ENCODE measurements at regions not wholly inside any gene's neighbourhood (a gene's known extent, or its start where the extent isn't known, plus 50 kb on each side); places are given as distances from the start of the nearest gene placed in this dataset.
A peak's percentile ranks its signal among the peaks of the same experiment; 100 is the strongest.
"Not testable (repeated sequence)": the region's sequence is repeated elsewhere in the genome, so short reads cannot be mapped to it uniquely, and the experiment has no call there.

DNA sequence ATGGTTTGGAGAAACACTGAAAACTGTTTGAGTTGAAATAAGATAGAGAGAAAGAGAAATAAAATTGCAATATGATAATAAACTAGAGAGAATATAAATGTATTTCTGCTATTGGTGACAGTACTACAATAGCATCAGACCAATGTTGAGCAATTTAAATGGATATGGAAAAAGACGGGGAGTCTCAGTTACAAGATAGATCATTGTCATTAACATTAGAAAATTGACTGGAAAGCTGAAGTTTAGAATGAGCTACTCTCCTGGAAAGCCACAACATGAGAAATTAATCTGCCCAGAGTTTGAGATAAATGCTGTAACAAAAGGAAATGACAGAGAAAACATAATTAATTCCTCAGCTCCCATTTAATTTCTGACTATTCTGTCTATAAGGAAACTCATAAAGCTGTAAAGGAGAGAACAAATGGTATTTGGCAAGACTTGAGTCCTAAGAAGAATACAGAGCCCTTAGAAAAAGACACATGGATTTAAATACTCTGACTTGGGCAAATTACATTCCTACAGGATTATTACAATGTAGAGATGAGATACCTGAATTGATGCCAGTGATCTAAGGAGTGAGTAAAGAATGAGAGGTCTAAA, 624.5 kb upstream of the CHD1 start:
- no peak for ATAC-seq

DNA sequence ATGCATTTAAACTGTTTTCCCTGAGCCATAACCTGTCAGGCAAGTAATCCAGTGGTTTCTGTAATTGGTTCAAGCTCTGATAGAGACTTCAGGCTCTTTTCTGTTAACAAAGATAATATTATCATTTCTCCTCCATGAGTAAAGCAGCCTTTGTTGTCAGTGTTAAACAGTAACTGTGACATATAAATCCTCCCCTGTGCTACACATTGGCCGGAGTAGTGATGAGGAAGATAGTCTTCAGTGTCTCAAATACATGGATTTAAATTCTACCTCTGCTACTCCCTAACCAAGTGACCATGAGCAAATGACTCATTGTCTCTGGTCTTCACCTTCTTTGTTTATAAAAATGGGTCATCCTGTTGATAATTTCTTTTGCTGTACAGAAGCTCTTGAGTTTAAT, 615.5 kb upstream of the CHD1 start:
- no peak for ATAC-seq

DNA sequence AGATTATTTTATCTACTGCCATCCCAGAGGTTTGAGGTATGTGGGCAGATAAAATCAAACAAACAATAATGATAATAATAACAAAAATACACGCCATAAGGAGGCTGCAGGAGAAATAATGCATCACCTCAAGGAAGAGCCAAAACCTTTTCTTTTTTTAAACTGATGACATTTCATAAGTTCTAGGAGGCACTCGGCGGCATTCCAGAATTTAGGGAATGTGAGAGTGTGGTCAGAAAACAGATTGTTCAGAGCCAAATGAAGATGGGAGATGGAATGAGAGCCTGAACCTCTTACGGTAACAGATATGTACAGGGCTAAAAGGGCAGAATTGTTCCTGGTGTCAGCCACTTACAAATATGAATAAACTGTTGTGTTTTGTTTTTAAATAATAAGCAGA, 615.0 kb upstream of the CHD1 start:
- ATAC-seq: no peak

DNA sequence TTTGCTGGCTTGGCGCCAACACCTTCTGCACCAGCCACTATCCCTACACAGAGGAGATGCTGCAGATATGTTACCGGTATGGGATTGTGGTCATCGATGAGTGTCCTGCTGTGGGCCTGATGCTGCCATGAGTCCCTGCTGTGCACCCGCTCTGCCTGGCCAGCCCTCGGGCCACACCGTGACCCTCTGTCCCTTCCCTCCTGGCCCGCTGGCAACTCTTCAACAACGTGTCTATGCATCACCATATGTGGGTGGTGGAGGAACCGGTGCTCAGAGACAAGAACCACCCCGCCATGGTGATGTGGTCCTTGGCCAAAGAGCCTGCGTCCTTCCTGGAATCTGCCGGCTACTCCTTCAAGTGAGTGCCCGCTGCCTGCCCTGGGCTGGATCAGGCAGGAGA, 605.4 kb upstream of the CHD1 start:
- ATAC-seq: not testable (repeated sequence)

DNA sequence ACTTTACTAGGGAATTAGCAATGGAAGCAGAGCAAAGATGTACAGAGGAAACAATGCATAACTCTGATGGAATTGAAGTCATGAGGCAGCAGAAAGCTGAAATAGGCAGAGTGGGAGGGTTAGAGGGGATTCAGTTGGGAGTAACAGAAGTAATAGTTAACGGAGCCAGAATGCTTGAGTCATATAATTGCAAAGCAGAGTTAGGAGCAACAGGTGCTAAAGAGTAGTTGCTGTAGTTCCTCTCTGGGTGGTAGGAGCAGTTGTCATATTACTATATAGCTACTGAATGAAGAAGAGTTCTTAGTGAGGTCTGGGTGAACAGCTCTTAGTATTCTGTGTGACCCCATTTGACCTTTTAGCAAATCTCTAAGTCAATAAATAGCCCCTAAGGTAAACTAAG, 592.9 kb upstream of the CHD1 start:
- not testable (repeated sequence) for ATAC-seq

DNA sequence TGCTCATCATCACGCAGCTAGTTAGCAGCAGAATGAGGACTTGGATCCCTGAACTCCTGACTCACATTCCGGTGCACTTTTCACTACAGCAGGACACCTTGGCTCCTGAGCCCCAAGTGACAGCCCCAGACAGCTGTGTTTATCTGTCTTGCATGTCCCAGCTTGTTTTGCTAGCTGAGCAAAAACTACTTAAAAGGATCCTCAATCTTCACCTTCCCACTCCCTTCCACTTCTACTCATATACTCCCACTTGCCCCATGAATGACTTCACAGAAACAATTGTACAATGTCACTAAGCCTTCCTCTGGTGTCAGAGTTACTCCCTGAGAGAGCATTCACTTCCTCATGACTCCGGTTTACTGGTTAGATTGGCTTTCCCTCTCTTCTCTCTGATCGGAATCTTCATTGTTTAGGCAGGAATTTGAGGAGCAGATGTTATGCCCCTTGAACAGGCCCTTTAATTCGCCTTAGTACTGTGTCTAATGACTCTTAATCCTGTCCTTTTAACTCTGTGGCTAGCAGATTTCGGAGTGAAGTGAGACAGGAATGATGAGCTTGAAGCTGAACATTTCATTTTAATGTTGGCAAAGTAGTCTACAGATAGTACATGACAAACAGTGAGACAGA, 587.2 kb upstream of the CHD1 start:
- ATAC-seq: not testable (repeated sequence)

DNA sequence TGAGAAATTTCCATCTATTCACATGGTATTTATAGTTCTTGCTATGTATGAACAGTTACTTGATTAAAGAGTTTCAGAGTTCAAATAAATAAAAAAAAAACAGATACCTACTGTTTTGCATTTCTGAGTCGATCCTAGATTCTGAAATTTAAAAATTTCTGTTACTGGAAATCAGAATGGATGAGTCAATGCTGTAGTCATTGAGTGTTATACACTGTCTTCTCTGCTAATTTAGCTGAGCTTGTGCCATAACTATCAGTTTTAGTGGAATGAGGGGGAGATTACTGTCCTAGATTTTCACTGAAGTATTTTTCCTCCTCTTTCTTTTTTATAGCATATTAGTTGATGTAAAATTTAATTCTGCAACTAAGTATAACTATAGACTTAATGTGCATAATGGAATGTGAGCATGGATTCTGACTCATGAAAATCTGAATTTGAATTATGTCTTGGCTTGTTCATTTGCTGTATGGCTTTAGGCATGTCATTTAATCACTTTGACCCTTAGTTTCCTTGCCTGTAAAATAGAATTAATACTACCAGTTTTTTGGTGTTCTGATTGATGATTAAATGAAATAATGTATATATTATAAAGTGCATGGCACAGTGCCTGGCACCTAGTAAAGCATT, 581.5 kb upstream of the CHD1 start:
- ATAC-seq: not testable (repeated sequence)

DNA sequence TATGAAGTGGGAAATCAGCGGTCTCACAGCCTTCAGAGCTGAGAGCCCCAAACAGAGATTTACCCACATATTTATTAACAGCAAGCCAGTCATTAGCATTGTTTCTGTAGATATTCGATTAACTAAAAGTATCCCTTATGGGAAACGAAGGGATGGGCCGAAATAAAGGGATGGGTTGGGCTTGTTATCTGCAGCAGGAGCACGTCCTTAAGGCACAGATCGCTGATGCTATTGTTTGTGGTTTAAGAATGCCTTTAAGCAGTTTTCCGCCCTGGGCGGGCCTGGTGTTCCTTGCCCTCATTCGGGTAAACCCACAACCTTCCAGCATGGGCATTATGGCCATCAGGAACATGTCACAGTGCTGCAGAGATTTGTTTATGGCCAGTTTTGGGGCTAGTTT, 580.3 kb upstream of the CHD1 start:
- ATAC-seq: not testable (repeated sequence)

DNA sequence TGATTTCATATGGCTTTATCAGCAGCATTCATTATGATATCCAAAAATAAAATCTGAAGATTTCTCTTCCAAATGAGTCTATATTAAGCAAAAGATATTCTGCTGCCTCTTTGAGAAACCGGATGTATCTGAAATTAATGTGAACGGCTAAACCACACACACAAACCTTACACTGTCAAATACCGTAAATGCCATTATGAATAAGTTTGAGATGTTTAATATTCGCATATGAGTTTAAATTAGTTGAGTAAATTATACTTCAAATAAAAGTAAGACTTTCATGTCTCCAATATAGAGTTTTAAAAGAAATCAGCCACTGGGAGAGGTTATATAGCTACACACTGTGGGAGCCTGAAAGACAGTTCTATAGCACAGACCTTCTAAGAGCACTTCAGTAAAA, 566.6 kb upstream of the CHD1 start:
- not testable (repeated sequence) for ATAC-seq

DNA sequence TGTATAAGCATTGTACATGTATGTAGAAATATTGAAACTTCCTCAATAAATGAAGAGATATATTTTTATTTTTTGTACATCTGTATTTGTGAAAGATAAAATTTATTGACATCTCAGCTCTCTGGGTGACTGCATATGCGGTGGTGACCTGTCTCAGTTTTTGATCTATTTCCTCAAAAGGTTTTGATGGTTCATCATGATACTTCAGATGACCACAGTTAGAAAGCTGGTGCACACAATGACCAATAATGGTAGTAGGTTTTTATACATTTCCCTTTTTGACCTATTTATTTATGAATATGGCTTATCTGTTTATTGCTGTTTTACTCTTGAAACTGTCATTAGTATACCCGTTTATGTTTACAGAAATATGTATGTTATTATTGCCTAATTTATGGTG, 549.6 kb upstream of the CHD1 start:
- not testable (repeated sequence) for ATAC-seq

DNA sequence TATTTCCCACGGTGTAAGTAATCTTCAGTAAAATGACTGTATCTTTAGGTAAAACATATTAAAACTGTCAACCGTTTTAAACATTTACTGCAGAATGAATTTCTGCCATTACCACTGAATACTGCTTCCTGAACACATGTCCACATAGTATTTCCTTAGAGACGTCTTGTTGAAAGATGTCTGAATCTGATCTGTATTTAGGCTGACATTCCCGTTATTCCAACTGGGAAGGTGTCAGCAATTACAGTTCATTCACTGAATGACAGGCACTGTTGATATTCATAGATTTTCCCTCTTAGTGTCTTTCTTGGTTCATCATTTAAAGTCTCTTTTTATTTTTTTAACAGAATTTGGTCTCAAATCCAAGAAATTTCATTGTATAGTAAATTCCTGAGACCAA, 544.5 kb upstream of the CHD1 start:
- not testable (repeated sequence) for ATAC-seq

DNA sequence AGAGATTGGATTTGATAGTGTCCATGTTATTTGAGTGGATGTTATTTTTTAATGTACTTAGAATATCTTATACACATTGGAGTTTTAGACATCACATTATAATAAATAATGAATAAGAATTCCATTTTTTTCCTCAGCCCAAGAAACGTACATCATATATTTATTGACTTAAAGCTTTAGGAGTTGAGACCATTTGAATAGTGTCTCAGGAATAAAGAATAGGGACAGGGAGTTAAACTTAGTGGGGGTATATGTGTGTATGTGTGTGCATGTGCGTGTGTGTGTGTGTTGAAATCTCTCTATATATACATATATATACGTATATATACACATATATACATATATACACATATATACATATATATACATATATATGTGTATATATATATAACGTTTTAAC, 542.9 kb upstream of the CHD1 start:
- not testable (repeated sequence) for ATAC-seq

DNA sequence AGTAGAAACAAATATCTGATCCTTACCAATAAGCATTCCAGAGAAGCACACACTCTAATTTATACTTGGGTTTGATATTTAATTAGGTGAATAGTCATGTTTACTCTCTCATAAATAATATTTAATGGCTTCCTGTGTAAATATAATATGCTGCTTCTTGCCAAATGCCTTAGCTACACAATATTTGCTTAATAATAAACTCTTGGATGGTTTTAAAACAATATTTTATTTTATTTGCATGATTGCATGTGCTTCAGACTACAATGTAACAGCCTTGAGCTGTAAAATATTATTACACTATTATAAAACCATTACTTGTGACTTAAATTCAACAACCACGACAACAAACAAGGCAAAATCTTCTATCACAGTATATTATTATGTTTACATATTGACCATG, 542.4 kb upstream of the CHD1 start:
- not testable (repeated sequence) for ATAC-seq

DNA sequence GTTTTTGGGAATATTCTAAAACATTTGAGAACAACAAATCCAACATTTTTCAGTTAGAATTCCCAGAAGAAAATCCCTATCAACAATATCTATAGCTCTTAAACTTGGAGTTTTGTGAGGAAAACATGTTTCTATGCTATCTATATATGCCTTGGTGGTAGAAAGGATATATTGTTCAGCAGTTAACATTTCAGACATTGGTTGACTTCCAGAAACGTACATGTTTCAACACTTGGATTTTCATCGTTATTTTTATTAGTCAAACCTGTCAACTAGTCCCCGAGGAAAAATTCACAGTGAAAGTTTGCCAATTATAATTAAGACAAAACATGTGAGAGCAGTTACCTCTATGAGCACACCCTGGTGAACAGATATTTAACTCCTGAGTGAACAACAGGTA, 541.8 kb upstream of the CHD1 start:
- ATAC-seq: not testable (repeated sequence)

DNA sequence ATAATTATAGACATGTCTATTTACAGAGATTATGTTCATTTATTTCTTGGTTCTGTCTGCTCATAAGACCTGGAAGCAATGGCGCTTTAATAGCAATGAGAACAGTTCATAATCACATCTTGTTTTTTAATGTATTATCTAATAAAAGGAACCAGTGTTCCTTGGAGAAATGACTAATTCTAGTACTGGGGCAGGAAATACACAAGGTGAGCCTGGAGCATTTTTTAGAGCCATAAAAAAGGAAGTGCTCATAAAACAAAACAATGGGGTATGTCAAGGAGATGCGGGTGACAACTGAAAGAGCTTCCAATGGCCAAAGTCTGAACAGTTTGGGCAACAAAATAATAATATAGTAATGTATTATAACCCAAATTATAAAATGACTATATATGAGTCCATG, 531.9 kb upstream of the CHD1 start:
- no peak for ATAC-seq

DNA sequence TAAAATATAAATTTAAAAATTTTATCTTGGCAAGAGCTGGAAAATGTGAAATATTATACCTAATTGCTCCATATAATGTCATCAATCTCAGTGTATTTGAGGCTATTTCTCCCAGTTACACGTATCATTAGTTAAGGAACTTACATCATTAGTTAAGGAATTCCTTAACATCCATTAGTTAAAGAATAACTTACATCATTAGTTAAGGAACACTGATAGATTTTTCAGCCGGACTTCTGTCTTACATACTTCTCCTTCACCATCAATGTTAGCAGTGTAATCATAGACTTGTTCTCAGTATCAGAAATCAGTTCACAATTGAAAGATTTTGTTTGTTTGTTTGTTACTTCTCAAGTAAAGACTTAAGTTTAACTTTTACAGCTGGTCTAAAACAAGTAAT, 524.4 kb upstream of the CHD1 start:
- no peak for ATAC-seq

DNA sequence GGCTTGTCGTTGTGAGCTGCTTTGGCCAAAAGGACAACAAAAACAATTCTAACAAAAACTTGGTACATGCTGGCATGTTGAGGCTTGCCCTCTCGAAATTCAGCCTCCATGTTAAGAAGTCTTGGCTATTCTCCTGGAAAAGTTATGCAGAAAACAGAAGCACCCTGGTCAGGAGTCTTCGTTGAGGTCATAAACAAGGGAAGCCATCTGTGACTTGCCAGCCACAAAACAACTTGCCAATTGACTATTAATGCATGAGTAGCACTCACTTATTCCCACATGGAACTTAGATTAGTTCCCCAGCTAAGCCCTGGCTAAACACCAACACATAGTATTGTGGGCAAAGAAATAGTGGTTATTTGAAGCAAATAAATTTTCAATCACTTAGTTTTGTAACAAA, 521.0 kb upstream of the CHD1 start:
- ATAC-seq: no peak

DNA sequence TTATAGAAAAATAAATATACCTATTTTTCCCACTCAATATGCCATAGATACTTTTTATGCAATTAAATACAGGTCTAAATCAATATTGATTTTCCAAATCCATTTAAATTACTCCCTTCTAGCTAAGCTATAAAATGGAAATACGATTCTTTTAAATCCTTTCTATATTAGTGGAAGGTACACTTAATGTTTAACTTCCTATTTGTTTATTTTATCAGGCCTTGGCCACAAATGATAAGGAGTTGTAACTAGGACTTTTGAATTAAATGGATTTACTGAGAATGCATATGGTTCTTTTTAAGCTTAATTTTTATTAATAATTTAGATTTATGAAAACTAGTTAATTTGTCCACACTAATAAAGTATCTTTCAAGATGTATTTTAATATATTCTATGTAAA, 517.0 kb upstream of the CHD1 start:
- no peak for ATAC-seq

DNA sequence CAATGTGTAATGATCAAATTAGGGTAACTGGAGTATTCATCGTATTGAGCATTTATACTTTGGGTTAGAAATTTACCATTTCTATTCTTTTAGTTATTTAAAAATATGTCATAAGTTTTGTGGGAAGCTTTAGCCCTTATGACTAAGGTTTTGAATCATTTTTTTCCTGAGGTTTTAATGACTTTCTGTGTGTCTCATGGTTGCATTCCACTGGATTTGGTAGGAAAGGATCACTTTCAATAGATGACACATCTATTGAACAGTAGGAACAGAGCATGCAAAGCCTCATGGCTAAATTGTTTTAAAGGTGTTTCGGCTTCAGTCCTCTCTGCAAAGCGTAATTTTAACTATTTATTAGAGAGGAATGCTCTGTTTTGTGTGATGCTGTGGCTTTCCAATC, 512.4 kb upstream of the CHD1 start:
- ATAC-seq: no peak

DNA sequence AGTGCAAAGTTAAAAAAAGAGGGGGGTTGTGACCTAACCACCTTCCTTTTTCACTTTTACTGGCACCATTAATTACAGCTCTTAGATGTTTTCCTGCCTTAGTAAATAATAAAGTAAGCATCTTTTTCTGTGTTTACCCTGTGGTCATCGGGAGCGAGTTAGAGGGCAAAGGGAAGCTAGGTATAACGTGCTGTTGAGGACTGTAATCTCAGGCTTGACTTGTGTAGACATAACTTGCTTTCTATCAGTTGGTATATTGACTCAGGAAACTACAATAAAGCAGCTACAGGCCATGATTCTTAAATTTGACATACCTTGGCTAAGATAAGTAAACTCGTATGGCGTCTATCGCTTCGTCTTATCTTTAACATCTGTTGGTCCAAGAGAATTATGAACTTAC, 509.8 kb upstream of the CHD1 start:
- ATAC-seq: no peak

DNA sequence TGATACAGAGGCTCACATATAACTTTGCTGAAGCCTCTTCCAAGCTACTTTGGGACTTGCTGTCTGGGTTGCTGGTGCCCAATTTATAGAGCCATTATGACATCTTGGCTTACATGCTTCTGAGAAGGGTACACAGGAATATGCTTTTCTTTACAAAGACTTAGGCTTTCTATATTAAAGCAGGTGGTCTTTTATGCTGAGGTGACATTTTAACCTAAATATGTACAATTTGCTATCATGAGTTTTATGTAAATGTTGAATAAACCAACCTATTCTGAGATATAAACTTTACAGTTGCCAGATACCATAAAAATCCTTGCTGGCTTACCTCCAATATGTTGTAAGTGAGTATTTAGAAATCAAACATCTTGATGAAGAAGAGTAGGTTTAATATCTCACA, 509.2 kb upstream of the CHD1 start:
- no peak for ATAC-seq

DNA sequence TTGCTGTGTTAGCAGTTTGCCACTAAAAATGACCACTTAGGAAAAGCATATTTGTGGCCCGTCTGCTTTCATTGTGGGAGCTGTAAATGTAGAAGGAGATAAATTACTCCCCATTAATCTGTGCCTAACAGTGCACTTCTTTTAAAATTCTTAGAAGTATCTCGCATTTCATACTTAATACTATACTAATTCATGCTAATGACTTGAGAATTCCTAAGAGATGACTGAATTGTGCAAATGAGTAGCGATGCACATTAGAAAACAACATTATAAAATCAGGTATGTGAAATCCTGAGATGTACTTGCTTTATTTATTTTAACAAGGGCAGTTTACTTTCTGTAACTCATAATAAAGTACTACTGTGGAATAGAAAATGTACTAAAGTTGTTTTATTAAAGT, 494.6 kb upstream of the CHD1 start:
- ATAC-seq: not testable (repeated sequence)

DNA sequence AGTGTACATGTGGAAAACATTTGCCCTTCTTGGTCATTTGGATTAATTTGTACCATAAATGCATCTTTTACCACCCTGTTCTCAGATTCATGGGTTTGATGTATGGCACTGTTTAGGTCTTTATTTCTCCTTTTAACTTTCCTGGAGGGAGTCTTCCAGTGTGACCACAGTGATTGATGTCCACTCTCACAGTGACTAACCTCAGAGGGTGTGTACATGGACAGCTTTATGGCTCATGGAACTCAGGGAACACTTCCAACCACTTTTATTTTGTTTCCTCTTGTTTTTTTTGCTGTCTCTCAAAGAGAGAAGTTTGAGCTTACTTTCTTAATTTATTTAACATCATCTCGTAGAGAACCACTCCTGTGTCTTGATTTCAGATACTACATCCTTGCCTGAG, 489.8 kb upstream of the CHD1 start:
- not testable (repeated sequence) for ATAC-seq

DNA sequence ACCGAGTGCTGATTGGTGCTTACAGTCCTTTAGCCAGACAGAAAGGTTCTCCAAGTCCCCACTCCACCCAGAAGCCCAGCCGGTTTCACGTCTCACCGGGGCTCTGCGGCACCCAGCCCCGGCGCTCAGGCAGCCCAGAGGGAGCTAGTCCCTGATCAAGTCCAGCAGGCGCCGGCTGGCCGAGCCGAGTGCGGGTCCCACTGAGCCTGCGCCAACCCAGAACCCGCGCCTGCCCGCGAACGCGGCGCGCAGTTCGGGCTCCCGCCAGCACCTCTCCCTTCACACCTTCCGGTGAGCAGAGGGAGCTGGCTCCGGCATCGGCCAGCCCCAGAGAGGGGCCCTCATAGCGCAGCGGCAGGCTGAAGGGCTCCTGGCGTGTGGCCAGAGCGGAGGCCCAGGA, 481.6 kb upstream of the CHD1 start:
- peak in 1 of 2 donors; percentile 17 for ATAC-seq

All from activated CD4-positive, CD25-positive, alpha-beta regulatory T cell treated with anti-CD3 and anti-CD28 coated beads, Interleukin-2, amount 50 U/mL, for 24 hours (primary cell).